ENCODE measurements at regions not wholly inside any gene's neighbourhood (a gene's known extent, or its start where the extent isn't known, plus 50 kb on each side); places are given as distances from the start of the nearest gene placed in this dataset.

DNA sequence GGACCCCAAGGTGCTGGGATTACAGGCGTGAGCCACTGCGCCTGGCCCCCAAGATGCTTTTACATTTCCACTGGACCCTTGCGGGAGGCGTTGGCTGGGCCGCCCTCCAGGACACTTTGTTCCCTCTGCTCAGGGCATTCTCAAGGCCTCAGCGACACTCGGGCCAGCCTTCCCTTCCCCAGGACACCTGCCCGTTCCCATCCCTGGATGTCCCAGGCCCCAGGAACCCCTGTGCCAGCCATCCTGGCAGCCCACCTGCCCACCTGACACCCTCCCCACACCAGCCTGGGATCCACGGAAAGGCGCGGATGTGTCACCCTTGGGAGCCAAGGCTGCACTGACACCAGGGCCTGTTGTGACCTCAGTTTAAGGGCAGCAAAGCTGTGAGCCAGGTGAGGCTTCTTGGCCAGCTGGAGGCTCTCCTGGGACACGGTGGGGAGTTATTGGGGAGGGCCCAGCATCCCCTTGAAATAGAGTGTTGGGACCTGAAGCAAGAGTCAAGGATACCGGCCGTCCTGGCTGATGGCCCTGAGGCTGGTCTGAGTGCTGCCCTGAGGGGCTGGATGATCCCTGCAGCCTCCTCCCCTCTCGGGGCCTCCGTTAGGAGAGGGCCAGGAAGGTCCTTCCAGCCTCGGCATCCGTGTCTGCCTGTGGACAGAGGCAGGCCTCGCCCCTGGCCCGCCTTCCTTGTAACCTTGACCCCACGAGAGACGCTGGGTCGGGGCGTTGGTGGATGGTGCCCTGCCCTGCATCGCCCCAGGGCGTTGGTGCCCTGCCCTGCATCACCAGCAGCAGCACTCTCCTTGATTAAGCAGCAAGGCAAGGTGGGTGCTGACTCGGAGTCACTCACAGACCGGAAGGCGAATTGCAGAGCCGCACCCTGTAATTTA is 84.2 kb upstream of the BHLHE23 start:
- TF ChIP-seq, protein P1, sequence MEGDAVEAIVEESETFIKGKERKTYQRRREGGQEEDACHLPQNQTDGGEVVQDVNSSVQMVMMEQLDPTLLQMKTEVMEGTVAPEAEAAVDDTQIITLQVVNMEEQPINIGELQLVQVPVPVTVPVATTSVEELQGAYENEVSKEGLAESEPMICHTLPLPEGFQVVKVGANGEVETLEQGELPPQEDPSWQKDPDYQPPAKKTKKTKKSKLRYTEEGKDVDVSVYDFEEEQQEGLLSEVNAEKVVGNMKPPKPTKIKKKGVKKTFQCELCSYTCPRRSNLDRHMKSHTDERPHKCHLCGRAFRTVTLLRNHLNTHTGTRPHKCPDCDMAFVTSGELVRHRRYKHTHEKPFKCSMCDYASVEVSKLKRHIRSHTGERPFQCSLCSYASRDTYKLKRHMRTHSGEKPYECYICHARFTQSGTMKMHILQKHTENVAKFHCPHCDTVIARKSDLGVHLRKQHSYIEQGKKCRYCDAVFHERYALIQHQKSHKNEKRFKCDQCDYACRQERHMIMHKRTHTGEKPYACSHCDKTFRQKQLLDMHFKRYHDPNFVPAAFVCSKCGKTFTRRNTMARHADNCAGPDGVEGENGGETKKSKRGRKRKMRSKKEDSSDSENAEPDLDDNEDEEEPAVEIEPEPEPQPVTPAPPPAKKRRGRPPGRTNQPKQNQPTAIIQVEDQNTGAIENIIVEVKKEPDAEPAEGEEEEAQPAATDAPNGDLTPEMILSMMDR (conservative IDR thresholded peaks at IDR 0.05 in 1 of 2, IDR thresholded peaks at IDR 0.05 in 1 of 2; ENCODE audit: extremely low read depth in 1 of 2, insufficient read depth in 1 of 2, low read depth in 1 of 2, low read length in 2 of 2) = no peak
- TF ChIP-seq EZH2 (IDR thresholded peaks at IDR 0.05; ENCODE audit: borderline replicate concordance, low read length) = no peak
